Superior temporal gyrus (tissue), 1 donor: ENCODE measurements at regions not wholly inside any gene's neighbourhood (a gene's known extent, or its start where the extent isn't known, plus 50 kb on each side); places are given as distances from the start of the nearest gene placed in this dataset.

Experiments
- DNase-seq: peaks from one replicate; pipeline ENCODE4 v3.0.0-alpha.2; 2016; ENCODE audit errors: extremely low spot score

GRCh38 chr10:3691482-3691881 lies 93.5 kb downstream of the KLF6 start:
- no peak for DNase-seq

DNA sequence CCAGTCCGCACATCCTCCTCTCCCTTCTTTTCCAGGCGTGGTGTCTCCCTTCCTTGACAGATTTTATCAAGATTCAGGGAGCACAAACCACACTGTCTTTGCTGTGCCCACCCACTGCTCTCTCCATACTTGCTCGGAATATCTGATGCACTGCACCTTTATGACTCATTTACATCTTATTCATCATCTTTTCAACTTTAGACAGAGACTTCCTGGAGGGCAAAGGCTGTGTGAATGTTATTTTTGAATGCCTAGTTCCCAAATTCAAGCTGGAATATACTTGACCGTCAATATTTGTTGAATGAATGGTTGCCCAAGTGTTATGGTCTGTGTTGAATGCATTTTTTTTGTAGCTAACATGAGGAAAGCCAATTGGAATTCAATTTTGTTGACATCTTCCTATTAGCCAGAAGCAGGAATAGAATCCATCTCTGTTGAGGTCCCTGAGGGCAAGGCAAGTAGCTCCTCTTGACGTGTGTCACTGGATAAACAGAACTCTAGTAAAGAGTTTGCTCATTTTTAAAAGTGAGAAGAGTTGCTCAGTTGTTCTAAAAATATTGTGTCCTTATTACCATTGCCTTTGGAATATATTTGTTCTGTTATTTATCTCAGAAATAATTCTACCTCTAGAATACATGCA lies 95.0 kb downstream of the KLF6 start:
- DNase-seq = no peak

DNA sequence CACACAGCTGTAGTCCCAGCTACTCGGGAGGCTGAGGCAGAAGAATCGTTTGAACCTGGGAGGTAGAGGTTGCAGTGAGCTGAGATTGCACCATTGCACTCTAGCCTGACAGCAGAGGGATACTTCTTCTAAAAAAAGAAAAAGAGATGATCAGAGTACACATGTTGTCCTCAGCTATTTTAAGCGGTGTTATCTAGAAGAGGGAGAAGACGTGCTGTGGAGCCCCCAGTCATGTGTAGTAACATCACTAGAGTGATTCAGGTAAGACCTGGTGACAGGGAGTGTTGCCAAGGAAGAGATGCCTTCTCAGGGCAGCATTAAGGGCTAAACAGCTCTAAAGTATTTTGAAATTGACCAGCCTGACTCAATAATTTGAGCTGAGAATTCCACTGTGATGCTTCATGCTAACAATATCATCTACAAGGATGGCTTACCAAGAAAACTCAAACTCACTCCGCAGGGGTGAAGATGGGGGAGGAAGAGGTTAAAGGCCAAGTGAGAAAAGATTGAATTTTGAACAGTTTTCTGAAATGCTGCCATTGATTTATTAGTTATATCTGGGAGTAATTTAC lies 97.4 kb downstream of the KLF6 start:
- DNase-seq = no peak

DNA sequence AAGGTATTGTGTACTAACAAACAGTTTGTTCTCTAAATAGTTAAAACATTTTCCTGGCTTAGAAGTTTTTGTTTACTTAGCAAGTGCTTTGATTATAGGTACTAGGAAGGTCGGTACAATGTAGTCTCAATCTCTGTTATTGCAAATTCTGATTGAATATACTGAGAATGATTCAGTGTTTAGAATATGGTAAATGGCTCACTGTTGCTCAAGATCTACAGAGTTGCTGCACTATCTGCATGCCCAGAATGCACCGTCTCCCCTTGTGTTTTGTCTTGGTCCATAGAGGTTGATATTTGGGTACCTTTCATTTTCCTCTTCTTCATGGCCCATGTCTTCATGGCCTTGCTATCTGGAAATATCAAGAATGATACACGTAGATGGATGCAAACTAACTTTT lies 99.6 kb downstream of the KLF6 start:
- no peak for DNase-seq

DNA sequence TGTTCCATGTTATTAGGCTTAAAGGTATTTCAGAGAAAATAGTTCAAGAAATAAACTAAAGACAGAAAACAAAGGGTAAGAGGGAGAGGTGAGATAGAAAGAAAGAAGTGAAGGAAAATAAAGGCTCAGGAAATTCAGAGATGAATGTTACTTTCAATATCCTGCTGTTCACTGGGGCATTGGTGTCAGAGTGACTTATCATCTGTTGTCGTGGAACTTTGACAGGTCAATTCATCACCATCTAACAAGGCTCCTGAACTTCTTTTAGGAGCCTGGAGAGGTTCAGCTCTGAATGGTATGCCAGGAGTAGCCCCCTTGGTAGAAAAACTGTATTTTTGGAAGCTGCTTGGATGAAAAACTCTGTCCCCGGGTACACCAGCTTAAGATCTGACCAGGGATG lies 100.1 kb downstream of the KLF6 start:
- no peak for DNase-seq

DNA sequence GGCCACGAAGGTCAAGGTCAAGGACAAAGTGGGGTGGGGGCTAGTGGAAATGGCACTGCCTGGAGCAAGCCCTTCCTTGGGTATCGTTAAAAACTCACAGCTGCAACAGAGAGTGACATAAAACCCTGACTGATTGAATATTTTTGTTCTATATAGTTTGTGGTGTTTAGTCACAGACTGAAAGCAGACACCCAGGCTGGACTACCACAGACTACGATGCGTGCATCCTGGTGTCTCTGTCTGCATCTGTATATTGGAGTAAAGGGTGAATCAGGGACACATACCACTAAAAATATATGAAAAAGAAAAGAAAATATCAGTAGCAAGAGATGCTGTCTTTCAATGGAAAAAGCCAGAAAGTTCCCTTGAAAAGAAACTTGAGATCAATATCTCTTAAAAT lies 101.4 kb downstream of the KLF6 start:
- DNase-seq = no peak

DNA sequence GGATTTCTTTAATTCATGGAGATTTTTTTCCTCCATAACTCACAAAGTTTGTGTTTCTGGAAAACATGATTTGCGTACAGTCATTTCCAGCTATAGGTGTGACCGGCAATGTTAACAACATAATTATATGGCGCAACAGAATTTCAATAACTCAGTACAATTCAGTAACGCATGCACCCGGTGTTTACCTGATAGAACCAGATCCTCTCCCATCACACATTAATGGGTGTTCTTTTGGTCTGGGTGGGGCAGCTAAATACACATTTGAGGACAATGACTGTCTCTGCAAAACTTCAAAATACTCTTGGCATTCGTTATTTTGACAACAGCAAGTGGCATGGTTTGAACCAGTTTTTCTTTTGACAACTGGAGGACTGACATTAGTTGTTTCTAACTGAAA lies 102.3 kb downstream of the KLF6 start:
- no peak for DNase-seq

DNA sequence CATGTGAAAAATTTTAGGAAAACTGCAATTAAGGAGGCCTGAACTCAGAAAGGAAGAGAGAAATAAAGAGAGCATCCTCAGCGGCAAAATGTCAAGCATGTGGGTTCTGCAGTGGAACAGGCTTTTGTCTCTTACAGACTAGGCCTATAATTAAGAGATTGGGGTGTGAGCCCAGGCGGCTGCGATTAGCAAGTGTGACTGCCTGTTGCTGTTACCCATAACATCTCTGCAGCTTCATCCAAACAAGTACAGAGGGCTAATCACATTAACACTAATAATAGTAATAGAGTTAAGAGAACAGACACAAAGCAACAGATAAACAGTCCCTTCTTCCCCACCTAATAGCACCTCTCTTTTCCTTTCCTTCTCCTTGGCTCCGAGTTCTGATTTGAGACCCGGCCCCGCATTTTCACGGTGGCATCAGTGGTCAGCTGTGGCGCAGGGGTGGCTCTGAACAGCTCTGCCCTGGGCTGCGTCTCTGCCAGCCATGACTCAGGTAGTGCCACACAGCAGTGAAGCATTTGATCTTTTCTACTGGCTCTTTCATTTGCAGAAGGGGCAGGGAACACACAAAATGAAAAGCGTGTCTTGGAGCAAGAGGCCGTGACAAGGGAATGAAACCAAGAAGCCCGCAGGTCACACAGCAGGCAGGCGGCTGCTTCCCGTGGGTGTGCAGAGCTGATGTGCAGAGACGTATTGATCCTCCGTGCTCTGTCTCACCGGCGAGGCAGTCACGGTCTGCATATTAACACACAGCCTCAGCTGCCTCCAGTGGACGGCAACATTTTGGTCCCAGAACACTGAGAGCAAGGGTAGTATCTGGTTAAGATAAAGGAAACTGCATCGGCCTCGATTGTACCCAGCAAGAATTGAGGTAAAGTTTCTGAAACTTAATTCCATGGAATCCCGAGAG lies 103.1 kb downstream of the KLF6 start:
- DNase-seq = no peak

DNA sequence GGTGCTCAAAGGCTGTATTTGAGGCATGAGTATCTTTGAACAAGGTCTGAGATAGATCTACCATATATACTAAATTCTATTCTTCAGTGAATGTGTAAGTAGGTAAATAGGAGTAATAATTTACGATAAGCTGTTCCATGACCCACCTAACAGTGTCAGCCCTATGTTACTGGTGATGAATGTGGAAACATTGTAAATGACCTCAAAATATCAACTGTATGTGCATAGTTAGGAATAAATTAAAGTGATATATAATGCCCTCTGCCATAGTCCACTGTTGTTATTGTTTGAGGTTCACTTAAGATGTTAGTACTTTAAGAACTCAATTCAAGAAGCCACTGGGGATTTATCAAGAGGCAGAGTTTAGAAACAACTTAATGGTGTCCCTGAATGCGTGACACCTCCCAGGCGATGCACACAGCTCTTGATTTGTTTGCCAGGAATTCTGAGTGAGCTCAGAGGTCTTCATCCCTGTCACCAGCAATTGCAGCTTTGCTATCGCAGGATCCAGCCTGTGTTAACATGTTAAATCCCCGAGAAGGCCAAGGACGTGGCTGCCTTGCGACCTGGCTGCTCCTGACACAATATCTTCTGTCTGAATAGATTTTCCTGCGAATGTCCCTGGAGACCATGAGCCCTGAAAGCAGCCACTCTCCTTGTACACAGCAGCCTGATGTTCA lies 104.9 kb downstream of the KLF6 start:
- DNase-seq = no peak

GRCh38 chr10:3678629-3679227 lies 106.3 kb downstream of the KLF6 start:
- DNase-seq = no peak

DNA sequence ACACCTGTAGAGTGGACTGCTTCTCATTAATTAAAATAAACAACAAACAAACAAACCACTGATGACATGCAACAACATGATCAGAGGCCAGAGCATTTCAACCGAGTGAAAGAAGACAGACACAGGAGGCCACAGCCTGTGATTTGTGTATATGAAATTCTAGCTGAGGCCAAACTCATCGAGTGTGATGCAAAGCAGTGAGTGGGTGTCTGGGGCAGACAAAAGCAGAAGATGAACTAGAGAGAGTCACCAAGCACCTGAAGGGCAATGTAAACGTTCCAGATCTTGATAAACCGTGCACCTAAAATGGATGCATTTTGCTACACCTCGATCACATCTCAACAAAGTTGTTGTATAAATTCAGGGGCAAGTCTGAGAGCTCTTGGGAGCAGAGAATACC lies 108.4 kb downstream of the KLF6 start:
- no peak for DNase-seq

DNA sequence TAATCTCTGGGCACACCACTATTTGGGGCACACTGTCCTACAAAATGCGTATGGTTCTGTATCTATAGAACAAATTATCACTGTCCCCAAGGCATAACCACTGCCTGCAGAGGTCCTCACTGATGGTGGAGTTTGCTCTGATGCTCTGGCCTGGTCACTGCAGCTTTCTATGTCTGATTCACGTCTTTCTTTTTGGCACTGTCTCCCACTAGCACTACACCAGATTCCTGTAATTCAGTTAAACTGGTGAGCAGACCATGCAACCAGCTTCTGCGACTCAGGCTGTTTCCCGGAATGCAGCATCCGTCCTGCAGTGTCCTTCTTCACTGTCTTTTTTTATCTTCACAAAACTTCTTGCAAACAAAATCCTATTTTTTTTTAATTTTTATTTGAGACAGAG lies 112.8 kb downstream of the KLF6 start:
- DNase-seq = no peak

DNA sequence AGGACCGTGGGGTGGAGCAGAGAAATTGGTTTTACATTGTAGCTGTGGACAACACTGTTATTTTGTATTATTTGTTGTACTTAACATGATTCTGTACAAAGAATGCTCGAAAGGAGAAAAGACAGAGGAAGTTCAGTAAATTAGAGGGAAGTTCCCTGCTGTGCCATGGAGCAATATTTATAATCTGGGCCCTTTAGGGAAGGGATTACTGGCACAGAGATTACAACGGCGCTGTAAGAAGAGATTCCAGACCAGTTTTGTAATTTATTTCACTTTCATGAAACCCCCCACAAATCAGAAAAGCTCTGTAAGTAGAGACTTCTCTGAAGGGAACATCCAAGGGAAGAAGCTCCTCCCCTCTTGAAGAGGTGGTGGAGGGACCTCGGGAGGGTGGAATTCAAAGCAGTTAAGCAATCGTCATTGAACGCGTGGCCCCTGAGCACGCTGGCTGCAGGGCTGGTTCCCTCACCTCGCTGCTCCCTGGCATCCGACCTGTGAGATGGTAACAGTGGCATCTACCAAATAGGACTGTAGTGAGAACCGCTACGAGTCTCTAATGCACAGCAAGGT lies 113.5 kb downstream of the KLF6 start:
- DNase-seq = no peak

DNA sequence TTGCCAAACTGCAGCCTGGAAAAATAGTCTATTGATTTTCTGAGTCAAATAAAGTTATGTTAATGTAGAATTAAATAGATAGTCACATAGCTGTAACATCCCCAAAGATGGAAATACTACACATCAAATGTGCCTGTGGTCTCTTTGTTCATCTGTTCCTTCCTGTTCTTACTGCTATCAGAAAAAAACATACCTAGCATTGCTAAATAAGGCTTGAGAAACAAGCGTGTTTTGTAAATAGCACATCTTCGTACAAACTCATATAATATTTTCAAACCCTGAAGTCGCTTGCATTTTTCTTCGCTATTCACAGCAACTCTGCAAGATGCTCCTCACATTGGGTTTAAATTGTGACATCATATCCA lies 116.1 kb downstream of the KLF6 start:
- DNase-seq = no peak

DNA sequence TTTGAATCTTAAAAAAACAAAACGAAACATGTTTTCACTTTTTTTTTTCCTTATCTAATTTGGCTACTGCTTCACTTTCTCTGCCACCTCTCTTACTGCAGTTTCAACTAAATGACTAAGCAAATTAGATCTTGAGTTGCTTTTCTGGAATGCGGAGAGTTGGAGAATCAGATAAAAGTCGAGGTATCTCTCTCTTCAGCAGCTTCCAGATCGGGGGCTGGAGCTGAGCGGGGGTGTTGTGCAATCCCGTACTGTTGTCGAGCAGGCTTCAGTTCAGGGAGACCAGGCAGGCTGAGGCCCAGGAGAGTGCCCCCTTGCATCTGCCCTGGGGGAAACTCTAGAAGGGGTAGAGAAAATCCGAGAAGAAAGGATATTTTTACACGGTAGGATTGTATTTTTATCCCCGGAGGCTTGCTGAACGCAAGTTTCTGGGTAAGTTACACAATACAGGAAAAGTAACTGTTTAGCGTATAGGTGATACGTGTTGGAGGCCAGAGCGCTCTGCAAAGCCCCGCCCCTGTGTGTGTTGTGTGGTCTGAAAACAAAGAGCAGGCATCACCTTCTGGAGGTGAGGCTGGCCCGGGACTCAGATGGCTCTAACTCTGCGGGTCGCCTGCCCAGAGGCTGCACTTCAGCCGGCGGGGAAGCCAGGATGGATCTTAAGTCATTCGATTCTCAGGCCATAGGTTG lies 116.6 kb downstream of the KLF6 start:
- no peak for DNase-seq

DNA sequence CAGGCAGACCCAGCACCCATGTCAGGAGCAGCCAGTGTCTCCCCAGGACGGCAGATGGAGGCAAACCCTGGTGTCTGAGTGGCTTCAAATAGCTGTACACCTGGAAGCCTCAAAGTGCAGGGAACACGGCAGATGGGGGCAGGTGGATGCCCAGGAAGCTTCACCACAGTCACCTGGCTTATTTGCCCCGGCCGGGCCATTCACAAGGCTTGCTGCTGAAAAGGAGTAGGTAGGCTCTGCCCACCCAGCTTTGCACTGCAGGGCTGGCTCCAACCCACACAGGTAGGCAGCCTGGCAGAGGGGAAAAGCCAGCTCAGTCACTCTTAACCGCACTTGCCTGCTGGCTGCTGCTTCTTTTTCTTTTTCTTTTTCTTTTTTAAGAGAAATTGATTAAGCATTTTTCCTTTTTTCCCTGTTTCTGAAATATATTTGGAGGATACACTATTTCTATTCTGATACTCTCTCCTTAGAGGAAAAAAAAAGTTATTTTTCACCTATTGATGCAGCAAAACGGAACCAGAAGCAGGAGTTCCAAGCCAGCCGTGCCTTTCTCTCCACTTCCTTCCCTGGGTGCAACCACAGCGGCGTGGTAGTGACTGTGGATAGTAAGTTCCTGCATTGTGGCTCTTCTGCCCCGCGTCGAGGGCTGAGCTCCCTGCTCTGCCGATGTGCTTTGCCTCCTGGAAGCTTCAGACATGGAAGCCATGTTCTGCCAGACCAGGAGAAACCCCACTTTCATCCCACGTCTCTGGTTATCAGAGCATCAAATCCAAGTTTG lies 118.3 kb downstream of the KLF6 start:
- no peak for DNase-seq

- DNase-seq = no peak
Measured at GRCh38 chr10:3665316-3665908, 119.6 kb downstream of the KLF6 start.

GRCh38 chr10:3662775-3663174 lies 122.2 kb downstream of the KLF6 start:
- DNase-seq = no peak

DNA sequence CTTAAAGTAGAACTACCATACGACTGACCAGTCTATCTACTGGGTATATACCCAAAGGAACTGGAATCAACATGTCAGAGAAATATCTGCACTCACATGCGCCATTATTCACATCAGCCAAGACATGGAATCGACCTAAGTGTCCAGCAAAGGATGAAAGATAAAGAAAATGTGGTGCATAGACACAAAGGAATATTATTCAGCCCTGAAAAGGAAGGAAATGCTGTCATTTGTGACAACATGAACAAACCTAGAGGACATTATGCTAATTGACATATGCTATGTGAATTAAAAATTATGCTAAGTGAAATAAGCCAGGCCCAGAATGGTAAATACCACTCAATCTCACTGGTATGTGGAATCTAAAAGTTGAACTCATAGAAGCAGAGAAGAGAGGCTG lies 123.7 kb downstream of the KLF6 start:
- DNase-seq = no peak

DNA sequence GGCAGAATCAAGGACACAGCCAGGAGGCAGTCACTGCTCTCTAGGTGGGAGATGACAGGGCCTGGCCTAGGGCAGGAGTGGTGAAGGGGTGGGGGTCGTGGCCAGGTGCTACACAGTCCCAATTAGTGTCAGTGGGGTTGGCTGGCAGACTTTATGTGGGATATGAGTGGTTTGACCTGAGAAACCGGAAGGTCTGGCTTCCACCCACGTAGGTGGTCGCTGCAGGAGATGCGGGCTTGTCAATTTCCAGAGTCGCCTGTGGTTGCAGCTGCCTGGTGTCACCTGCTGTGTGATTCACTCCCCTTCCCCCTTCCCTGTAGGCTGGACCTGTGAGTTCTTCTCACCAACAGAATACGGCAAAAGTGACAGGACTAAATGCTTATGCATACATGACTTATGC lies 124.3 kb downstream of the KLF6 start:
- no peak for DNase-seq
